GM04504 (cell line): ENCODE measurements at regions not wholly inside any gene's neighbourhood (a gene's known extent, or its start where the extent isn't known, plus 50 kb on each side); places are given as distances from the start of the nearest gene placed in this dataset.
A peak's percentile ranks its signal among the peaks of the same experiment; 100 is the strongest.

Source experiments
- DNase-seq: peaks from one replicate; pipeline ENCODE4 v3.0.0-alpha.2; 2012; ENCODE audit warnings: low read depth

- no peak for DNase-seq
Observed at GRCh38 chr2:106572541-106573450, 85.6 kb downstream of the CD8B2 start.

- no peak for DNase-seq
Observed at GRCh38 chr2:106573773-106574172, 86.6 kb downstream of the CD8B2 start.

GRCh38 chr2:106575955-106576354, 88.8 kb downstream of the CD8B2 start:
- DNase-seq, result no peak

GRCh38 chr2:106577255-106577651, 90.1 kb downstream of the CD8B2 start:
- DNase-seq, result no peak

GRCh38 chr2:106579750-106580197, 92.6 kb downstream of the CD8B2 start:
- DNase-seq, result no peak

- no peak for DNase-seq
Observed at GRCh38 chr2:106580241-106580640, 93.1 kb downstream of the CD8B2 start.

- DNase-seq, result no peak
Observed at GRCh38 chr2:106581328-106581727, 94.2 kb downstream of the CD8B2 start.

GRCh38 chr2:106581755-106582147, 94.6 kb downstream of the CD8B2 start:
- no peak for DNase-seq

GRCh38 chr2:106582148-106583143, 95.3 kb downstream of the CD8B2 start:
- peak; percentile 57 for DNase-seq

GRCh38 chr2:106584304-106584954, 97.3 kb downstream of the CD8B2 start:
- no peak for DNase-seq

GRCh38 chr2:106596844-106597243, 109.7 kb downstream of the CD8B2 start:
- no peak for DNase-seq

- no peak for DNase-seq
Observed at GRCh38 chr2:106599540-106599939, 112.4 kb downstream of the CD8B2 start.

GRCh38 chr2:106602042-106602441, 114.9 kb downstream of the CD8B2 start:
- DNase-seq, result no peak

GRCh38 chr2:106606652-106607051, 119.5 kb downstream of the CD8B2 start:
- DNase-seq, result no peak

- no peak for DNase-seq
Observed at GRCh38 chr2:106607371-106607770, 120.2 kb downstream of the CD8B2 start.

- no peak for DNase-seq
Observed at GRCh38 chr2:106609780-106610179, 122.6 kb downstream of the CD8B2 start.

- no peak for DNase-seq
Observed at GRCh38 chr2:106614511-106615291, 127.5 kb downstream of the CD8B2 start.

- DNase-seq, result no peak
Observed at GRCh38 chr2:106618614-106619013, 131.4 kb downstream of the CD8B2 start.

- no peak for DNase-seq
Observed at GRCh38 chr2:106623456-106623855, 136.3 kb downstream of the CD8B2 start.

GRCh38 chr2:106624787-106625380, 137.7 kb downstream of the CD8B2 start:
- DNase-seq, result no peak

- no peak for DNase-seq
Observed at GRCh38 chr2:106628377-106628776, 141.2 kb downstream of the CD8B2 start.
